PC-9 (cell line): ENCODE measurements at regions not wholly inside any gene's neighbourhood (a gene's known extent, or its start where the extent isn't known, plus 50 kb on each side); places are given as distances from the start of the nearest gene placed in this dataset.

Experiments
- BruUV-seq: library from RNA; stranded (reverse); fragments of 400-500 nt; replicated peaks from 2 replicates; lab custom pipeline; 2021; lab: Mats Ljungman, UMichigan
- CTCF ChIA-PET: fragments of 300-600 bp; sonication (Branson Sonifier 250); formaldehyde crosslinking; loops from one replicate; lab custom pipeline; 2022; ENCODE audit warnings: antibody characterized with exemption; lab: Charles Lee
- POLR2A ChIA-PET: fragments of 300-600 bp; sonication (Branson Sonifier 250); formaldehyde crosslinking; loops from one replicate; lab custom pipeline; 2022; ENCODE audit warnings: antibody characterized with exemption; ENCODE audit not compliant: unreplicated experiment; lab: Charles Lee
- DNase-seq, 2 experiments: peaks; one replicate each; pipeline versions ENCODE4 v3.0.0 to v3.0.0-alpha.2; 2015 to 2022; ENCODE audit warnings: mixed read lengths in 1 of 2
- H2AFZ ChIP-seq: fragments of 200-600 bp; sonication (generic); 2 replicates; pipeline ENCODE4 v1.8.1; 2017; ENCODE audit warnings: antibody characterized with exemption
- H3F3A ChIP-seq: fragments of 200-600 bp; sonication (generic); 2 replicates; pipeline ENCODE4 v1.8.1; 2017; ENCODE audit warnings: antibody characterized with exemption, mild to moderate bottlenecking, low read depth; ENCODE audit not compliant: insufficient read depth
- H3K27ac ChIP-seq: fragments of 200-600 bp; sonication (generic); 2 replicates; pipeline ENCODE4 v1.6.1; 2016; ENCODE audit warnings: mixed run types
- H3K27me3 ChIP-seq: fragments of 200-600 bp; sonication (generic); 2 replicates; pipeline ENCODE4 v1.6.1; 2016; ENCODE audit warnings: low read depth, mixed run types; ENCODE audit not compliant: insufficient read depth
- H3K36me3 ChIP-seq: fragments of 200-600 bp; sonication (generic); 2 replicates; pipeline ENCODE4 v1.6.1; 2016; ENCODE audit warnings: low read depth, mixed run types
- H3K4me1 ChIP-seq: fragments of 200-600 bp; sonication (generic); replicated peaks from 2 replicates; pipeline ENCODE4 v1.6.1; 2016; ENCODE audit warnings: mixed run types; ENCODE audit not compliant: insufficient read depth
- H3K4me2 ChIP-seq: fragments of 200-600 bp; sonication (generic); 2 replicates; pipeline ENCODE4 v1.6.1; 2017; ENCODE audit warnings: mixed run types
- H3K4me3 ChIP-seq: fragments of 200-600 bp; sonication (generic); 2 replicates; pipeline ENCODE4 v1.6.1; 2016; ENCODE audit warnings: mixed run types
- H3K79me2 ChIP-seq: fragments of 200-600 bp; sonication (generic); 2 replicates; pipeline ENCODE4 v1.6.1; 2017; ENCODE audit warnings: low read depth, mixed run types
- H3K9me2 ChIP-seq: fragments of 200-600 bp; sonication (generic); 2 replicates; pipeline ENCODE4 v1.8.1; 2017; ENCODE audit warnings: mild to moderate bottlenecking; ENCODE audit not compliant: insufficient read depth
- H3K9me3 ChIP-seq: fragments of 200-600 bp; sonication (generic); 2 replicates; pipeline ENCODE4 v1.8.1; 2016; ENCODE audit warnings: low read depth; ENCODE audit not compliant: insufficient read depth
- H4K20me1 ChIP-seq: fragments of 200-600 bp; sonication (generic); 2 replicates; pipeline ENCODE4 v1.8.1; 2017; ENCODE audit not compliant: insufficient read depth
- EZH2 ChIP-seq: fragments of 200-600 bp; sonication (generic); IDR thresholded peaks from 2 replicates; pipeline ENCODE4 v1.8.0; 2017; ENCODE audit warnings: antibody characterized with exemption, low read depth
- intact Hi-C: fragments of 100-400 bp; cut with micrococcal nuclease; formaldehyde crosslinking; loops from one replicate; pipeline ENCODE4 v1.10.0; 2022; ENCODE audit not compliant: unreplicated experiment
- TF ChIP-seq, protein P1 (sequence below): fragments of 200-600 bp; sonication (generic); conservative IDR thresholded peaks from 2 replicates; pipeline ENCODE4 v1.6.1; 2017; ENCODE audit warnings: mixed run types, antibody characterized with exemption, mild to moderate bottlenecking, moderate library complexity

DNA sequence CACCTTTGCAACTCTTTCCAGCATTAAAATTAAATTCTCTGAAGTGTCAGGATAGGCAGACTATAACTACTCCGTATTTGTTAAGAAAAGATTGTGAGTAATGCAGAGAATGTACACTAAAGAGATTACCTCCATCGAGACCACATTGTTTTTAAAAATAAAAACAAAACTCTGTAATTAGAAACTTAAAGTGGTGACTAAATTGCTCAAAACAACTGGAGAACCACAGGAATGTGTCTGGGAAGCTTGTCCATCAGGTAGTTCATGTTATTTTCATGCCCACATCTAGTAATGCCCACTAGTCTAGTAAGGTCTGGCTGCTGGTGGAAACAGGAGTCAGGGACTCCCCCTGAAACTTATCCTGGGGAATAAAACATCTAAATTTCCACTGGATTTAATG, 103.0 kb upstream of the FOXQ1 start:
- Histone ChIP-seq H3F3A (peaks cover 12% of the 10 kb centered on the region; the same call in 1 of the 2 replicates), H3K27me3 (no peaks in the 10 kb centered on the region), H3K4me3 (no peak overlapping the region), H3K4me1 (peaks cover 13% of the 10 kb centered on the region), H4K20me1 (no peaks in the 10 kb centered on the region), H3K9me3 (no peaks in the 10 kb centered on the region), H3K36me3 (no peaks in the 10 kb centered on the region), H3K27ac (peak overlapping the region; percentile 44; the same call in 1 of the 2 replicates), H2AFZ (no peak overlapping the region), H3K9me2 (no peaks in the 10 kb centered on the region), H3K4me2 (peak overlapping the region; percentile 49; the same call in 1 of the 2 replicates), H3K79me2 (no peaks in the 10 kb centered on the region)
- BruUV-seq, result no TSS peak
- POLR2A ChIA-PET, result interaction anchor here (0.7 kb wide), 1 partner anchor 18 kb away, joined by 4 read pairs; no protein-coding TSS in a partner anchor
- peak; percentile 30 to 79 for DNase-seq
- TF ChIP-seq, protein P1, sequence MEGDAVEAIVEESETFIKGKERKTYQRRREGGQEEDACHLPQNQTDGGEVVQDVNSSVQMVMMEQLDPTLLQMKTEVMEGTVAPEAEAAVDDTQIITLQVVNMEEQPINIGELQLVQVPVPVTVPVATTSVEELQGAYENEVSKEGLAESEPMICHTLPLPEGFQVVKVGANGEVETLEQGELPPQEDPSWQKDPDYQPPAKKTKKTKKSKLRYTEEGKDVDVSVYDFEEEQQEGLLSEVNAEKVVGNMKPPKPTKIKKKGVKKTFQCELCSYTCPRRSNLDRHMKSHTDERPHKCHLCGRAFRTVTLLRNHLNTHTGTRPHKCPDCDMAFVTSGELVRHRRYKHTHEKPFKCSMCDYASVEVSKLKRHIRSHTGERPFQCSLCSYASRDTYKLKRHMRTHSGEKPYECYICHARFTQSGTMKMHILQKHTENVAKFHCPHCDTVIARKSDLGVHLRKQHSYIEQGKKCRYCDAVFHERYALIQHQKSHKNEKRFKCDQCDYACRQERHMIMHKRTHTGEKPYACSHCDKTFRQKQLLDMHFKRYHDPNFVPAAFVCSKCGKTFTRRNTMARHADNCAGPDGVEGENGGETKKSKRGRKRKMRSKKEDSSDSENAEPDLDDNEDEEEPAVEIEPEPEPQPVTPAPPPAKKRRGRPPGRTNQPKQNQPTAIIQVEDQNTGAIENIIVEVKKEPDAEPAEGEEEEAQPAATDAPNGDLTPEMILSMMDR, result no peak
- no peak for TF ChIP-seq EZH2
- intact Hi-C loops, result loop anchor here (2.0 to 5.0 kb wide), 3 partner anchors 43 to 128 kb away; no protein-coding TSS in a partner anchor
- CTCF ChIA-PET, result no interaction called here

DNA sequence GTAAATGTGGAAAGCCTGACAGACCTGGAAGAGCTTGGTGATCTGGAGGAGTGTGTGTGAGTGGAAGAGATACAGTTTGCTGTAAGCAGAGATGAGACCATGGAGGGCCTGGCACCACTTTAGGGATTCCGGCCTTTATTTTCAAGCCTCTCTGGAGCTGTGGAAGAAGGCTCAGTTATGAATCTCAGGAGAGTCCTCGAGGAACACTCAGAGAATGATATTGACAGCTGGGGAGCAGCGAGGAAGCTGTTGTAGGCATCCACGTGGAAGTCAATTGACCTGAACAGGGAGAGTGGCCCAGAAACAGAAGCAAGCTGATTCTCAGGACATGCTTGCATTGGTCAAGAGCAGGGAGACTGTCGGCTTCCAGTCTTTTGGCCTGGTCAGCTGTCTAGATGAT, 108.4 kb upstream of the FOXQ1 start:
- no peak overlapping the region for H3K27ac ChIP-seq
- no TSS peak for BruUV-seq
- H3K4me1 ChIP-seq, result peaks cover 4% of the 10 kb centered on the region
- no peak overlapping the region for H3K4me2 ChIP-seq
- H3K27me3 ChIP-seq, result no peaks in the 10 kb centered on the region
- H3K36me3 ChIP-seq, result no peaks in the 10 kb centered on the region
- intact Hi-C loops, result loop anchor here (5.0 kb wide), 1 partner anchor 84 kb away; no protein-coding TSS in a partner anchor
- H2AFZ ChIP-seq, result no peak overlapping the region
- H3K9me2 ChIP-seq, result no peaks in the 10 kb centered on the region
- CTCF ChIA-PET, result no interaction called here
- no peak for DNase-seq
- no peaks in the 10 kb centered on the region for H3K9me3 ChIP-seq
- POLR2A ChIA-PET, result no interaction called here
- H3K79me2 ChIP-seq, result no peaks in the 10 kb centered on the region
- H3F3A ChIP-seq, result peaks cover 4% of the 10 kb centered on the region; the same call in 1 of the 2 replicates
- no peaks in the 10 kb centered on the region for H4K20me1 ChIP-seq
- no peak overlapping the region for H3K4me3 ChIP-seq
- TF ChIP-seq EZH2, result no peak
- TF ChIP-seq, protein P1, result no peak

DNA sequence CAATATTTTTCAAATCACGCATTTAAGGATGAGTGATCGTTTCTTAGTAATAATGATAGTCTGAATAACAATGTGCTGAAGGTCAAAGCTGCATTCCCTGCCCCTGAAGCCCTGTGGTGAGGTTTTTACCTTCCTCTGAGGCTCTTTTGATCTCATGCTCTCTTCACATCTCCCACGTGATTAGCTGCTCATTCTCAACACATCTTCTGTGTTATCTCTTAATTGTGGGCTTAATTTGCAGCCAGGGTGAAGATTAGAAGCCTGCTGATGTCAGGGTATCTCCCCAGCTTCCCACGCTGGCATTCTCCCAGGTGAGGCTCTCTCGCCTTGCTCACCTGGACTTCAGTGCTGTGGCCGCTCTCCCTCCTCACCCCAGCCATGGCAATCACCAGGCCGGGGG, 109.7 kb upstream of the FOXQ1 start:
- no peaks in the 10 kb centered on the region for H3K9me3 ChIP-seq
- no peak overlapping the region for H3K4me3 ChIP-seq
- H3K79me2 ChIP-seq, result no peaks in the 10 kb centered on the region
- no peak for DNase-seq
- TF ChIP-seq EZH2, result no peak
- TF ChIP-seq, protein P1, result no peak
- H2AFZ ChIP-seq, result no peak overlapping the region
- no peak overlapping the region for H3K27ac ChIP-seq
- no peaks in the 10 kb centered on the region for H3K36me3 ChIP-seq
- H4K20me1 ChIP-seq, result no peaks in the 10 kb centered on the region
- intact Hi-C loops, result loop anchor here (5.0 kb wide), 1 partner anchor 85 kb away; no protein-coding TSS in a partner anchor
- ChIA-PET CTCF (no interaction called here), POLR2A (no interaction called here)
- H3K9me2 ChIP-seq, result no peaks in the 10 kb centered on the region
- BruUV-seq, result no TSS peak
- no peaks in the 10 kb centered on the region for H3F3A ChIP-seq
- H3K4me2 ChIP-seq, result no peak overlapping the region
- no peaks in the 10 kb centered on the region for H3K4me1 ChIP-seq
- no peaks in the 10 kb centered on the region for H3K27me3 ChIP-seq
